K562 (cell line): ENCODE measurements at regions not wholly inside any gene's neighbourhood (a gene's known extent, or its start where the extent isn't known, plus 50 kb on each side); places are given as distances from the start of the nearest gene placed in this dataset.

ENCODE experiments used
- ADNP ChIP-seq: fragments of 200-800 bp; sonication (Bioruptor generic); IDR thresholded peaks from 2 replicates; pipeline ENCODE4 v1.6.1; 2016; ENCODE audit warnings: missing genetic modification characterization, missing compliant biosample characterization
- CTBP1 ChIP-seq: fragments of 450-650 bp; IDR thresholded peaks from 2 replicates; pipeline ENCODE4 v1.6.1; 2016; ENCODE audit warnings: borderline replicate concordance
- CTCF ChIP-seq, 3 experiments: IDR thresholded peaks in 2 of 3; conservative IDR thresholded peaks in 1 of 3; 2 replicates each; pipeline ENCODE4 v1.5.1; 2011 to 2012; ENCODE audit warnings: low read length in 3 of 3, mild to moderate bottlenecking in 3 of 3, control low read depth in 2 of 3, improper control_type of control experiment in 1 of 3, inconsistent platforms in 1 of 3, low read depth in 1 of 3, mixed read lengths in 1 of 3, moderate library complexity in 1 of 3; ENCODE audit not compliant: insufficient read depth in 2 of 3
- RERE ChIP-seq: sonication (generic); formaldehyde crosslinking; IDR thresholded peaks from 2 replicates; pipeline ENCODE4 v1.8.0; 2023; ENCODE audit warnings: missing genetic modification reagents, mild to moderate bottlenecking, borderline replicate concordance
- SIN3B ChIP-seq: fragments of 450-650 bp; IDR thresholded peaks from 2 replicates; pipeline ENCODE4 v1.6.1; 2017; ENCODE audit warnings: low read depth, mild to moderate bottlenecking, moderate library complexity
- SRSF9 ChIP-seq: fragments of 200-400 bp; formaldehyde crosslinking; IDR thresholded peaks from 2 replicates; pipeline ENCODE4 v1.6.1; 2017; ENCODE audit warnings: low read depth, low read length, borderline replicate concordance

GRCh38 chr10:36574207-36574606 lies 551.2 kb upstream of the ANKRD30A start:
- TF ChIP-seq CTBP1 = no peak
- TF ChIP-seq CTCF (IDR thresholded peaks at IDR 0.05 in 2 of 3, conservative IDR thresholded peaks at IDR 0.05 in 1 of 3; ENCODE audit: insufficient read depth in 2 of 3, low read depth in 1 of 3, low read length in 3 of 3) = no peak
- TF ChIP-seq ADNP (tag) = no peak
- TF ChIP-seq SIN3B = no peak
- no peak for TF ChIP-seq SRSF9
- no peak for TF ChIP-seq RERE (CRISPR knock-in tag)
